H1 (cell line): ENCODE measurements at regions not wholly inside any gene's neighbourhood (a gene's known extent, or its start where the extent isn't known, plus 50 kb on each side); places are given as distances from the start of the nearest gene placed in this dataset.
"Not testable (repeated sequence)": the region's sequence is repeated elsewhere in the genome, so short reads cannot be mapped to it uniquely, and the experiment has no call there.

Experiments used
- EP300 ChIP-seq, 2 experiments: IDR thresholded peaks; 1 replicate in 1 of 2; 2 replicates in 1 of 2; pipeline ENCODE4 v1.6.1; 2011 to 2012; ENCODE audit warnings: low read depth in 2 of 2, low read length in 2 of 2, mild to moderate bottlenecking in 2 of 2, borderline replicate concordance in 1 of 2, inconsistent platforms in 1 of 2, moderate library complexity in 1 of 2
- EZH2 ChIP-seq: fragments of 200-600 bp; sonication (generic); IDR thresholded peaks from 2 replicates; pipeline ENCODE4 v1.7.1; 2012; ENCODE audit warnings: low read depth, mild to moderate bottlenecking, moderate library complexity, low read length, inconsistent platforms; ENCODE audit not compliant: severe bottlenecking
- GABPA ChIP-seq: IDR thresholded peaks from 2 replicates; pipeline ENCODE4 v1.6.1; 2011; ENCODE audit warnings: mild to moderate bottlenecking, low read length, moderate library complexity, borderline replicate concordance; ENCODE audit not compliant: insufficient read depth
- HDAC6 ChIP-seq: IDR thresholded peaks from one replicate; pipeline ENCODE4 v1.7.1; 2012; ENCODE audit warnings: low read depth, mild to moderate bottlenecking, inconsistent platforms, low read length, moderate library complexity
- JUN ChIP-seq: IDR thresholded peaks from 2 replicates; pipeline ENCODE4 v1.6.1; 2011; ENCODE audit warnings: low read depth, mild to moderate bottlenecking, improper control_type of control experiment, low read length
- NRF1 ChIP-seq: IDR thresholded peaks from 2 replicates; pipeline ENCODE4 v1.6.1; 2011; ENCODE audit warnings: mild to moderate bottlenecking, low read depth, low read length, improper control_type of control experiment
- POLR2A ChIP-seq, 2 experiments: IDR thresholded peaks; 1 replicate in 1 of 2; 2 replicates in 1 of 2; pipeline ENCODE4 v1.6.1; 2011; ENCODE audit warnings: low read depth in 2 of 2, low read length in 2 of 2, mild to moderate bottlenecking in 2 of 2; ENCODE audit errors: control extremely low read depth in 1 of 2
- TEAD4 ChIP-seq: IDR thresholded peaks from 2 replicates; pipeline ENCODE4 v1.6.1; 2012; ENCODE audit warnings: low read depth, low read length, inconsistent platforms, mixed read lengths
- TF ChIP-seq, protein P1 (sequence below): IDR thresholded peaks from 2 replicates; pipeline ENCODE4 v1.6.1; 2011; ENCODE audit warnings: low read length, improper control_type of control experiment
- TF ChIP-seq, protein P2 (sequence below), 3 experiments: IDR thresholded peaks; 1 replicate in 2 of 3; 2 replicates in 1 of 3; pipeline versions ENCODE4 v1.5.1 to v1.6.1; 2011; ENCODE audit warnings: low read length in 3 of 3, mild to moderate bottlenecking in 3 of 3, inconsistent platforms in 2 of 3, low read depth in 1 of 3, moderate library complexity in 1 of 3; ENCODE audit not compliant: insufficient read depth in 1 of 3; ENCODE audit errors: control extremely low read depth in 1 of 3

DNA sequence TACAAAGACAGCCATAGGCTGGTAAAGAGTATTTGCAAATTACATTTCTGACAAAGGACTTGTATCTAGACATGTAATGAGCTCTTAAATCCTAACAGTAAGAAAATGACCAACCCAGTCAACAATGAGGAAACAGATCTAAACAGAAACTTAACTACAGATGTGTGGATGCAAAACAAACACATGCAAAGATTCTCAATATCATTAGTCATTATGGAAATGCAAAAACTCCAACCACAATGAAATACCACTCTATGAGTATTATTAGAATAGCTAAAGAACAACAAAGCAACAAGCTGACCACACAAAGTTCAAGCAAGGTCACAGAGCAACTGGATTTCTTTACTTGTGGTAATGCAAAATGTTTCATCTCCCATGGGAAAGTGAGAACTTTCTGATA, 275.3 kb upstream of the DPP6 start:
- TF ChIP-seq POLR2A (IDR thresholded peaks at IDR 0.05; ENCODE audit: control extremely low read depth in 1 of 2, low read depth in 2 of 2, low read length in 2 of 2); JUN; GABPA; EP300 (IDR thresholded peaks at IDR 0.05; ENCODE audit: borderline replicate concordance in 1 of 2, low read depth in 2 of 2, low read length in 2 of 2); HDAC6; NRF1; TEAD4; EZH2: not testable (repeated sequence)
- TF ChIP-seq, protein P1, sequence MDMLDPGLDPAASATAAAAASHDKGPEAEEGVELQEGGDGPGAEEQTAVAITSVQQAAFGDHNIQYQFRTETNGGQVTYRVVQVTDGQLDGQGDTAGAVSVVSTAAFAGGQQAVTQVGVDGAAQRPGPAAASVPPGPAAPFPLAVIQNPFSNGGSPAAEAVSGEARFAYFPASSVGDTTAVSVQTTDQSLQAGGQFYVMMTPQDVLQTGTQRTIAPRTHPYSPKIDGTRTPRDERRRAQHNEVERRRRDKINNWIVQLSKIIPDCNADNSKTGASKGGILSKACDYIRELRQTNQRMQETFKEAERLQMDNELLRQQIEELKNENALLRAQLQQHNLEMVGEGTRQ, result not testable (repeated sequence)
- TF ChIP-seq, protein P2, sequence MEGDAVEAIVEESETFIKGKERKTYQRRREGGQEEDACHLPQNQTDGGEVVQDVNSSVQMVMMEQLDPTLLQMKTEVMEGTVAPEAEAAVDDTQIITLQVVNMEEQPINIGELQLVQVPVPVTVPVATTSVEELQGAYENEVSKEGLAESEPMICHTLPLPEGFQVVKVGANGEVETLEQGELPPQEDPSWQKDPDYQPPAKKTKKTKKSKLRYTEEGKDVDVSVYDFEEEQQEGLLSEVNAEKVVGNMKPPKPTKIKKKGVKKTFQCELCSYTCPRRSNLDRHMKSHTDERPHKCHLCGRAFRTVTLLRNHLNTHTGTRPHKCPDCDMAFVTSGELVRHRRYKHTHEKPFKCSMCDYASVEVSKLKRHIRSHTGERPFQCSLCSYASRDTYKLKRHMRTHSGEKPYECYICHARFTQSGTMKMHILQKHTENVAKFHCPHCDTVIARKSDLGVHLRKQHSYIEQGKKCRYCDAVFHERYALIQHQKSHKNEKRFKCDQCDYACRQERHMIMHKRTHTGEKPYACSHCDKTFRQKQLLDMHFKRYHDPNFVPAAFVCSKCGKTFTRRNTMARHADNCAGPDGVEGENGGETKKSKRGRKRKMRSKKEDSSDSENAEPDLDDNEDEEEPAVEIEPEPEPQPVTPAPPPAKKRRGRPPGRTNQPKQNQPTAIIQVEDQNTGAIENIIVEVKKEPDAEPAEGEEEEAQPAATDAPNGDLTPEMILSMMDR (IDR thresholded peaks at IDR 0.05; ENCODE audit: control extremely low read depth in 1 of 3, insufficient read depth in 1 of 3, low read depth in 1 of 3, low read length in 3 of 3), result not testable (repeated sequence)
